Activated CD4-positive, alpha-beta T cell treated with anti-CD3 and anti-CD28 coated beads for 4 hours (primary cell): ENCODE measurements at regions not wholly inside any gene's neighbourhood (a gene's known extent, or its start where the extent isn't known, plus 50 kb on each side); places are given as distances from the start of the nearest gene placed in this dataset.

Experiments
- DNase-seq, 2 donors: peaks; one replicate each; pipeline ENCODE4 v3.0.0-alpha.2; 2020

DNA sequence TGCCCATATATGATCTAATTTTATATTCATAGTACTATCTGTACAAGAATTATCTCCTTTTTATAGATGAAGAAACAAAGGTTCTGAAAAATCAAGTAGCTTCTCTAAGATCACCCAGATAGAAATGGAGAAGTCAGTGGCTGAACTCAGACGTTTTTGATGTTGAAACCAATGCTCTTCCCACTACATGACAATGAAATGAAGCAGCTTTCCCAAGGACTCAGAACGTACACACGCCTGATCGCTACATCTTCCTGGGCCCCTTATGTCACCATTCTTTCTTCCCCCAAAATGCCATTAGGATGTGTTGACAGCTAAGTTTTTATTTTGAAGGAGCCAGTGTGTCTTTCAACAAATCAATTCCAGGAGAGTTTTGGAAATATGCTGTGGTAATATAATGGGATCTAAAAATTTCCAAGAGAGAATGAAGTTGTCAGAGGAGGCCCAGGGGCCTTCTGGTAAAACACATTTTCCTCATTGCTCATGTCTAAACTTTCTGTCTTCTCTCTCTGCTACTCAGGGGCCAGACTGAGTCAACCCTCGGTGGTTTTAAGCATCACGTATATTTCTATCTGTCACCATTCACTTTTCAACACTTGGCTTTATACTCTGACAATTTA lies 98.1 kb upstream of the COL21A1 start:
- no peak for DNase-seq

DNA sequence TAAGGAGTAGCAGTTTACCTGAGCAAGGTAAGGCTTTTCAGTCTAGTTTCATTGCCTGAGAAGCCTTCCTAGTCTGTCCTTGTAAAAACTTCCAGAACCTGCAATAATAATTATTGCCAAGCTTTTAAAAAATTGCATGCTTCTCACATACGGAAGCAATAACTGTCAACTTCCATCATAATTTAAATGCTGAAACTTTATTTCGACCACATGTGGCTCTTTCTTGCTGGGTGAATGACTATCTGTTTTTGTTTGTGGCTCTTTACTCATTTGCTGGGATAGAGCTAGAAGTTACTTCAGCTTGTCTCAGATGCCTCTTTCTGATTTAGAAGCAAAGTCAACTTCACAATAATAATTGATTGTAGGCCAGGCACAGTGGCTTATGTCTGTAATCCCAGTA lies 95.9 kb upstream of the COL21A1 start:
- no peak for DNase-seq

DNA sequence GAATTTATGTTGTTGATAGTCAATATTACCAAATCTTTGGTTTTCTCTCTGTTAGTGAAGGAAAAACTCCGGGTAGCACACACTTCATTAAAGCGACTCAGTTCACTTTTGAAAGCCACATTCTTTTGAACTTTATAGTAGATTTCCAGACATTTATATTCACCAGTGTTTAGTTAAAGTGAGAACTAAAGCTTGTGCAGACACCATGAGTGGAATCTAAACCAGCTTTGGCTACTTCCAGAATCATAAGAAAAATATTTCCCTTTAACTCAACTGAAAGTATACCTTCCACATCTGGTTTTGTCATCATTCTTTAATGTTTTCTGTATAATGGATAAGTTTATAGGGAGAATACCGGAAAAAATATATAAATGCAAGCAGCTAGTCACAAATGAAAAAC lies 92.1 kb upstream of the COL21A1 start:
- no peak for DNase-seq

DNA sequence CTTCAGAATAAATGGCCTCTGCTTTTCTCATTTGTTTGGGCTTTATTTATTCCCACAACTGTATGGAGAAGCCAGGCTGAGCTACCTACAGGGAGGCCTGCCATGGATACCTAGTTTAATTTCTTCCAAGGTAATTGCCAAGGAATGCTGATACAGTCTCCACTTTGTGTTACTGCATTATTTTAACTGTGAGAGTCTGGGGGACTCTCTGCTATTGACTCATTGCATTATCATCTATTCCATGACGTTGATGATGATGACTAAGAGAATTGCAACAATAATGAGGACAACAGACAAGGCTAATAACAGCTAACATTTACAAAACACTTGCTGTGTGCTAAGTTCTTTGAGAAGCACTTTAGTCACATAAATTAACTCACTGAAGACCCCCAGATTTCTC lies 88.3 kb upstream of the COL21A1 start:
- no peak for DNase-seq

DNA sequence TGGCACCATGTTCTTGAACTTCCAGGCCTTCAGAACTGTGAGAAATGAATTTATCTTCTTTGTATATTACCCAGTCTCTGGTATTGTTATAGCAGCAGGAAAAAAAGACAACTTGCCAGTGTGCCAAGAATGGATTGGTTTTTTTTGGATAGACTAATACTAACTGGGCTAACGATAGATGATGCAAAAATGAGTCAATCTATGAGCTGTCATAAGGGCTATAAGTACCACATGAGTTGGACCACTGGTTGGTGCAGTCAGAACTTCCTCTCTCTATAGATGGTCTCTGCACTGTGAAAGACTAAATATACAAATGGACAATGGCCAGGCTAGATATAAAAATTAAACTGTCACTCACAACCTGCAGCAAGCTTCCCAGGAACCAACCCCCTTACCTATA lies 87.6 kb upstream of the COL21A1 start:
- DNase-seq: no peak

DNA sequence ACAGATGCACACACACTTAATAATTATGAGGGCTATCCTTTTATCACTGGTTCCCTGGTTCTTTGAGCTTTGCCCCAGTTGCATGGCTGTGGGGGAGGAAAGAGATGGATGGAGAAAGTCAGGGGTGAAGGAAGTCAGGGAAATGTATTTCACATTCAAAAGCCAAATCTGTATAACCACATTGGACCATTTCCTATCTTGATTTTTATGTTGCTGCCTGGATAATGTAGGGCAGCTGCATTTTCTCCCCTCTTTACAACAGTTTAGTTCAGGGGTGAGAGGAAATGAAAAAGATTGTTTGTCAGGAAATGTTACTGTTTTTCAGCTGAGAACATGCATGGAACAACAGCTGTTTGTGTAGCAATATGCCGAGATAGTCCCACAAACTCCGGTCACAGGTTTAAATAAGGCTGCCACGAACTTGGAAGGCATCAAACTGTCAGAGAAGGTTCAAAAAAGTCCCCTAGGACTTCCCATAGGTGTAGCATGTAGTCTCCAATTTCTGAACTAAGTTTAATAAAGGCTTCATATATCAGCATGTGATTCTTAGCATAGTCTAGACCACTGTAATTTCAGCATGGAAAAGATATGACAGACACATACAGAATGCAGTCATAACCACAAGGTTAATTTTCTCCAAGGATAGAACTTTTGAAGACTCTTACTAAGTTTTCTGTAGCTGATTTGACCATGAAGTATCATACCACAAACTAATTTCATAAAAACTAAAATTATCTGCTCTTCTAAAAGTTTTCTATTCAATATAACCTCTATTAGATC lies 82.1 kb upstream of the COL21A1 start:
- no peak for DNase-seq

DNA sequence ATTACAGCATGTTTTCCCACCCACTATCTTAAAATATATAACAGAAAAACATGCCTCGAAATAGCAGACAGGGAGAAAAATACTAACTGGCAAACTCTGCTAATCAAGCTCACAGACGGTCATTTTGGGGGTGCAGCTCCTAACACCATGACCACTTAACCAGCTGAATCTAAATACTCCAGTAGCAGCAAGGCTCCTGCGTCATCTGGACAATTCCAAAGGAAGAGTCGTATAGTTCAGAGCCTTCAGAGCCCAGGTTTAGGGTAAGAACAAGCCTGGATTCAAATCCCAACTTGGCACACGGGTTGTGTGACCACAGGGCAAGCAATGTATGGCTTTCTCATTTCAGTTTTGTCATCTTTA lies 81.3 kb upstream of the COL21A1 start:
- no peak for DNase-seq

DNA sequence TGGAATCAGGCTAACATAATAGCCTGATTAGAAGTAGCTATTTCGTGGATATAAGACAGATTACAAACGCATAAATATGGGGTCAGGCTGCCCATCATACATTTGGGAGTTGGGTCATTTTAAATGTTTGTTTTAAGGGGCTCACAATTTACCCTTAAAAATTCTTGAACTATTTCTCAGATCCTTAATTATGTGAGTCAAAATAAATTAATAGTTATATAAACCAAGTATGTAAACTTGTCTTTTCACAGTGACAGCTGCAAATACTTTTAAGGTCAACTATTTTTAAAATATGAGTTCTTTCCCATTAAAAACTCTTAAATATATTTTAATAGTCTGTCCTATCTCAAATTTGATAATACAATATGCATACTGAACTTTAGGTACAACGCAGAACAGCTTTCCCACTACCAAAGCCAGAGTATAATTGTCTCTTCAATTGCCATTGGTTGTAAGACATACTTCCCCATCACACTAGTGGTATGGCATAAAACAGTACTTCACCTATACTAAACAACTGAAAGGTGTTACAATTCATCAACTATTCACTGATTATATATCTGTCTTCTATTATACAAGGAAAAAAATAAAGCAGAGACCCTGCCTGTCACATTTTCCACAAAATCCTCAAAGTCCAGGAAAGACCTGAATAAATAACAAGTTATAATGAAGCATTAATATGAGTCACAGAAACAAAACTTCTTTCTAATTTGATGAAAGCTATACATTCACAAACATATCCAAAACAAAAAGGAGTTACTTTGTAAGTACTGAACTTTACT lies 80.8 kb upstream of the COL21A1 start:
- no peak for DNase-seq

DNA sequence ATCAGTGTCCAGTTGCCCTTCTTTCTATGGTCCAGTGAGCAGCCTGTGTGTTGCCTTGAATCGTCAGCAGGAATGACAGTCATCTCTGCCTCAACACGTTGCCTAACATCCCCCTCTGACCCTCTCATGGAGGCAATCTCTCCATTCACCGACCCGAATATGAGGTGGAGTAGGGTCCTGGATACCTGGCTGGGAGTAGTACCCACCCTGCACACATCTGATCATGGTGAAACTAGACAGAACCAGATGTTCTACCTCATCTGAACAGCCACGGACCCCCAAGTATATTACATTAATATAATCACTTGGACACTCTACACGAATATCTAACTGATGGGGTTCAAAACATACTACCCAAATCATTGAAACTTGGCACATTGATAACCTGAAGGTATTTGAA lies 77.0 kb upstream of the COL21A1 start:
- no peak for DNase-seq

DNA sequence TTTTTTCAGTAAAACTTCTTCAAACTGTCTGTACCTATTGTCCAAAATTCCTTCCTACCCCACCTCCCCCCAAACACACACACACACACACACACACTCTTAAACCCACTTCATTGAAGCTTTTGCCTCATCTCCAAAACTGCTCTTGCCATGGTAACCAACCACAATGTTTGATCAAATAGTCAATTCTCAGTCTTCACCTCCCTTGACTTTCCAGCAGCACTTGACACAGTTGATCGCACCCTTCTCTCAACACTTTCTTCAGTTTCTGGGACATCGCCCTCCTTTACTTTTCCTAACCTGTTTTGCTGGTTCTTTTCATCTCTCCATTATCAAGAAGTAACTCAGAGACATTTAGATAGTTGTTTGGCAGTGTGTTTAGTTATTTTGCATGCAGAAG lies 71.5 kb upstream of the COL21A1 start:
- DNase-seq: no peak

DNA sequence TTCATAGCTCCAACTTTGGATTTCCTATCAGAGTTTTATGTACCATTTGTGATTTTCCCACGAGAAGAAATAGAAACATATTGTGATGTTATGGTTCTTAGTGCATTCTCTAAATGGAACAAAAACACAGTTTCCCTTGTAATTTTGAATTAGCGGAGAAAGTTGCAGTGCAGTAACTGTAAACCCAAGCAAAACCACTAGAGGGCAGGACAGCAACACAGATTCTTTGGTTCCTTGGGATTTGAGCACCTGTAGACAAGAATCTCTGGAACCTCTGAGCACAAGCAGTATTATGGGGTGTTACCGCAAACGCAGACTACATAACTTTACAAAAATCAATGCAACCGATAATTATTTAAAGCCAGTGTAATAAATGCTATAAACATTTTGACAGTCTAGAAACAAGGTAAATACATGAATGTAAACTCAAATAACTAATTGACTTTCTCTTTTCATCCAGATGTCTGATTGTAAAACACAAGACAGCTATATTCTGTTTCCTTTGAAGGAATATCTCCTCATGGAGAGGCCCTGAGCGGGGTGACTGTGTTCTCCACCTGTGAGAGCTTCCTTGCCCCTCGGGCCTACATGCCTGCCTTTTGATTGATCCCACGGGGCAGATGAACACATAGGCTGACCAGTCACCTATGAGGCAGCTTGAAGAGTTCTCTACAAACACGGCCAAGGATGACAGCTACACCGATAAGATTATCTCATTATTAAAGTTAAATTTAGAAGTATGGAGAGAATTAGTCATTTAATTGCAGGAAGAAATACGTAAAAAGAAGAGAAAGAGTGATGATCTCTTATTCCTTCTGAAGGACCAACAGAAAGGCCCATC lies 67.5 kb upstream of the COL21A1 start:
- DNase-seq: no peak

DNA sequence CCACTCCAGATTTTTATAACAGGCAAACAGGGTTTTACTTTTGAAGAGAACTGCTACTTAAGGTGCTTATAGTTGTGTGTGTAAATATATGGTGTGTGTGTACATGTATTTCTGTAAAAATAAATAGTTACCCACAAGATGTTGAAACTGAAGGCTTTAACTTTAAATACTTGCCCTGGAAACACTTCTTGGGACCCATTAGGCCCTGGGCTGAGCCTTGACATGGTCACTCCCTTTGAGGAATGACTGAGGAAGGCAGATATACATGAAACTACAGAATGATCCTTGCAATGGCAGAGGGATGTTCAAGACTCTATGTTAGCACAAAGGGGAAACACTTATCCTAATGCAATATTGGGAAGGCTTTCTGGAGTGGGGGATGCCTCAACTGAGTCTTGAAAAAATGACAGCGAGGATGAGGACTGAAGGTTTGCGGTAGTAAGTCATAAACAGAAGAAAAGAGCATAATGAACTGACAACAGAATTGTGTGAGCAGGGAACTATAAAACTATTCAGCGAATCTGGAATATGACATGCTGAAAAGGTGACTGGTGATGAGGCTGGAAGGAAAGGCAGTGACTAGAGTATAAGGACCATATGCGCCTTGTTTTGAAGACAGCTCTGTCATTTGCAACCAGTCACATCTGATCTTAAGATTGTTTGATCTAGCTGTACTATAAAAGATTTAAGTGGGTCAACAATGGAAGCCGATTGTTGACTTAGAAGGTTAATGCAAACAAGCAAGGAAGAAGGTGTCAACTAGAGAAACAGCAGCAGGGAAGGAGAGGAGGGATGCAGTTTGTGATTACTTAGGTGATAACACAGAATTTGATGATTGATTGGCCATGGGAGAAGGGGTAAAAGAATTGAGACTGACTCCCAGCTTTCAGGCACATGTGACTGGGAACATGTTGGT lies 64.4 kb upstream of the COL21A1 start:
- DNase-seq: no peak

DNA sequence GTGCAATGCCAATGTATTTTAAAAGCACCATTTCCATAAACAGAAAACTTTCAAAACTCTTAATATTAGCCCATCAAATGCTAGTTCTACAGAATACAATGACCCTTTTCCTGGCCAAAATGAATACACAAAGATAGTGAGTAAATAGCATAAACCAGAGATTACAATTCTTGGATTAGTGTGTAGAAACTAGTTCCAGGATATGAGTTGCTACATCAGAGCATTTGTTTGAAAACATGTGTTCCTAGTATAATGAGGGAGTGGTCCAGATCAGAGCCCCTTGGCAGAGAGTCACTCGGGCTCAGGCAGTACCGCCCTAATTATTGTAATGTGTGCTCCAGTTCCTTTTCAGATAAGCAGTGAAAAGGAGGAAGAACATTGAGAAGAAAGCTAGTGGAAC lies 63.7 kb upstream of the COL21A1 start:
- no peak for DNase-seq

DNA sequence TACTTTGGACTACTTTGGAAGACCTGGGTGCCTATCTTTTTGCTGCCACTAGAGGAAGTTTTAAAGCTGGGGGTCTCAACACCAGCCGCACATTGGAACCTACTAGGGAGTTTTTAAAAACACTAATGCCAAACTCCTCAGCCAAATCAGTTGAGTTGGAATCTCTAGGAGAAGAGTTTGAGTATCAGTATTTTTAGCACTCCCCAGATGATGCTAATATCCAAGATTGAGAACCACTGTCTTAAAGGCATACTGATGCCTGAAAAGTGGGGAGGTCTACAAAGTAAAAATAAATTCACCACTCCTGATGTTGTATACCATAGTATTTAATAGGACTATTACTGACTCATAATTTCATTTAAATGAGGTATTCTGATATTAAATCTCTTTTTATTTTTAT lies 62.9 kb upstream of the COL21A1 start:
- DNase-seq: no peak

DNA sequence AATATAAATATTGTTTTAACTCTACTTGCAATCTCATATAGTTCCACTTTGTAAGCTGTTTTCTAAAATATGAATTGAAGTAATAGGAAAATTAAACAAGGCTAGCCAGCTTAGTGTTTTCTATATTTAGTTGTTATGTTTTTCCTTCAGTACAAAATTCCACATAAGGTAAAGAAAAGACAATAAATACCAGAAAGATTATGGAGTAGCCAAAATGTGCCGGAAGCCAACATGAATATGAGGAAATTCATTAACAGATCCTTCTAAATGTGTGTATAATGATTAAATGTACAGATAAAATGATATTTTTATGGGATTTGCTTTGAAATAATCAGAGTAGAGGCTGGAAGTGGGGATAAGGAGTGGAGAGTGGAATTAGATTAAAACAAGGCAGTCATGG lies 52.5 kb upstream of the COL21A1 start:
- DNase-seq: no peak

DNA sequence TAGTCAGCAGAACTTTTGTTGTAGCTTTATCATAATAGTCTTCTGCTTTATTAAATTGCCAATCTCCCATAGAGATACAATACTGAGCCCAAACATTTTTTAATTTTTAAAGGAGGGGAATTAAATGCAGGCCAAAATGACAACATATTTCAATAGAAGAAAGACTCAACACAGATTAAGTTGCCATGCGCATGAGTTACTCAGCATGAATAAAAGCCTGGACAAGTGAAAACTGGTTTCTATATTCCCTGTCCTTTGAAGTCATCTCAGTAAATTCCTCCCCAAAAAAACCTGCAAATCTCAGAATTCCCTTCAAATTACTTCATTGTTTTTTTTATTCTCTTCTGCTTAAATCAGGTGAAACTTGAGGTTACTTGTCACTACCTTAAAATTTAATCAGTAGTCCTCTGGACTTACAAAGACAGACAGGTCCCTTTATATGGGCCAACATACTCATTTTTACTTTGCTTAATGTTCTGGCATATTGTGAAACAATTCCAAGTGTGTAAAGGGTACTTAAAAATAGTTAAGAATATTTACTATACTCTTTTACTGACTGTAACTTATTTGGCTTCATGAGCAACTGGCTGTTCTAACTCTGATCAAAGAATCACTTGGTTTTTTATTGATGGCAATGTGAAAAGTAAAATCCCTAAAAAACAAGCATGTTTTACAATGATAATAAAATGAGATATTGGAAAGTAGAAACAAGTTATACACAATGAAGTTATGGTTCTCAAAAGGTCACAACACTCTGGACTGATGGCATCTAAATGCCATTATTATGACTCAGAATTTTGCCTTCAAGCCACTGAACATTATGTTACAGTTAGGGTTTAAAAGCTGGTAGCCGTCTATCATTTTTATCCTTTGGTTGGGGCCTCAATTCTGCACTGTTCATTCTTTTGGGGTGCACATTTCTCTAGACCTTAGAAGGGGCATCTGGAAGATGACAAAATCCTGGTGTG lies 49.9 kb upstream of the COL21A1 start:
- DNase-seq: no peak
